Effector memory CD8-positive, alpha-beta T cell (primary cell): ENCODE measurements at regions not wholly inside any gene's neighbourhood (a gene's known extent, or its start where the extent isn't known, plus 50 kb on each side); places are given as distances from the start of the nearest gene placed in this dataset.

Experiments used
- ATAC-seq: fragments of 150-1000 bp; cut with Tn5 transposase; replicated peaks from 2 replicates; pipeline ENCODE4 v1.10.0; 2021; ENCODE audit warnings: mild to moderate bottlenecking, moderate library complexity
- DNase-seq, 3 experiments: peaks; one replicate each; pipeline ENCODE4 v3.0.0; 2021
- H3K27ac Mint-ChIP-seq, 2 donors: one replicate each; pipeline ENCODE4 v1.8.0; 2022; ENCODE audit warnings: mild to moderate bottlenecking in 2 of 2, mixed read lengths in 2 of 2, moderate library complexity in 2 of 2
- H3K27me3 Mint-ChIP-seq, 2 donors: one replicate each; pipeline ENCODE4 v1.8.0; 2022; ENCODE audit warnings: mixed read lengths in 2 of 2
- H3K36me3 Mint-ChIP-seq: one replicate; pipeline ENCODE4 v1.8.0; 2022; ENCODE audit warnings: mild to moderate bottlenecking, moderate library complexity, mixed read lengths; ENCODE audit not compliant: insufficient read depth
- H3K4me1 Mint-ChIP-seq, 2 donors: one replicate each; pipeline ENCODE4 v1.8.0; 2022; ENCODE audit warnings: low read depth in 2 of 2, mixed read lengths in 2 of 2
- H3K4me3 Mint-ChIP-seq, 2 donors: one replicate each; pipeline ENCODE4 v1.8.0; 2022; ENCODE audit warnings: mild to moderate bottlenecking in 2 of 2, mixed read lengths in 2 of 2, moderate library complexity in 2 of 2
- H3K9me3 Mint-ChIP-seq, 2 donors: one replicate each; pipeline ENCODE4 v1.8.0; 2022; ENCODE audit warnings: mixed read lengths in 2 of 2

DNA sequence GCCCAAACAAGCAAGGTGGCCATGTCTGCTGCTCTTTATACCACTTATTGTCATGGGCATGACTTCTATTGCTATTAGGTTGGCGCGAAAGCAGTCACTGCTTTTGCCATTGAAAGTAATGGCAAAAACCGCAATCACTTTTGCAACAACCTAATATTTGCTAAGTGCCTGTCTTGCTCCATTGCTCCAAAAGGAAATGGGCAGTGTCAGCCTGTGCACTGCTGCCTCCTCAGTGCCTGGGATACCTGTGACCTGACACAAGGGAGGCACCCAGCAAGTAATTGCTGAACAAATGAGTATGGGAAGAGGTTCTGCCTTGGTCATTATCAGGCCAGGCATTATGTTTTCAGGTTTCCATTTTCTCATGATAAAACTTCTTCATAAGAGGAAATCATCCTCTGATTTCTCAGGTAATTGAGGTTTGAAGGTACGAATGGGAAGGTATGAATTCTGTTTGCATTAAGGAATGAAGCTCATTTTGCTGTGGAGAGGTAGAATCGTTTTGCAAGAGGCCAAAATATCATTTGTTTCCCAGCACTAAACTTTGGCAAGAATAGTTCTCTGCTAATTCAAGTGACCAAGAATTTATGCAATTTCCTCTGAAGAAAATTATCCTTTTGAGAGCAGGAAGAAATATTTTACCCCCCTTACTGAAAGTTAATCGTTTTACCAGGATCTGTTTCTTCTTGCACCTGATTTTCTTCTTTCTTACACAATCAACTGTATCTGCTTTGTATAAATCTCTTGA lies 128.4 kb upstream of the SPRY2 start:
- Mint-ChIP-seq H3K4me3 (no peak overlapping the region), H3K27ac (no peak overlapping the region), H3K27me3 (no peaks in the 10 kb centered on the region), H3K9me3 (no peaks in the 10 kb centered on the region), H3K4me1 (no peaks in the 10 kb centered on the region), H3K36me3 (no peaks in the 10 kb centered on the region)
- ATAC-seq (no peak), DNase-seq (no peak)

DNA sequence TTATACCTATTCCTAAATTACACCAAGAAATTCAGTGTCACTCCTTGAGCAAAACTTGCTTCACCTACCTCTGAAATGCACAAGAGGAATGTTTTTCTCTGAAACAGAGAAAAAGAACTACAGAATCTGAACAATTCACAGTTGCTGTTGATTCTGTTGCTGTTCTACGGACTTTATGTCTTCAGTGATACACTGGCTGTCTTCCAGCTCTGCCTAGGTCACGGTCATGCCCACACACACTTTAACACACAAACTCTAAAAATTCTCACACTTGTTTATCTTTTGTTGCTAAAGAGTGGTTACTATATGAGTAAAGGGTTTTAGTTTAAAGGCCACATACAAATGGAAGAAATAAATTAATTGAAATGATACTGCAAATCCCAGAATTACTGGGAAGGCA lies 124.4 kb upstream of the SPRY2 start:
- H3K4me3 Mint-ChIP-seq: no peak overlapping the region
- H3K4me1 Mint-ChIP-seq: no peaks in the 10 kb centered on the region
- no peaks in the 10 kb centered on the region for H3K9me3 Mint-ChIP-seq
- H3K36me3 Mint-ChIP-seq: no peaks in the 10 kb centered on the region
- no peak overlapping the region for H3K27ac Mint-ChIP-seq
- ATAC-seq: no peak
- no peak for DNase-seq
- H3K27me3 Mint-ChIP-seq: no peaks in the 10 kb centered on the region

DNA sequence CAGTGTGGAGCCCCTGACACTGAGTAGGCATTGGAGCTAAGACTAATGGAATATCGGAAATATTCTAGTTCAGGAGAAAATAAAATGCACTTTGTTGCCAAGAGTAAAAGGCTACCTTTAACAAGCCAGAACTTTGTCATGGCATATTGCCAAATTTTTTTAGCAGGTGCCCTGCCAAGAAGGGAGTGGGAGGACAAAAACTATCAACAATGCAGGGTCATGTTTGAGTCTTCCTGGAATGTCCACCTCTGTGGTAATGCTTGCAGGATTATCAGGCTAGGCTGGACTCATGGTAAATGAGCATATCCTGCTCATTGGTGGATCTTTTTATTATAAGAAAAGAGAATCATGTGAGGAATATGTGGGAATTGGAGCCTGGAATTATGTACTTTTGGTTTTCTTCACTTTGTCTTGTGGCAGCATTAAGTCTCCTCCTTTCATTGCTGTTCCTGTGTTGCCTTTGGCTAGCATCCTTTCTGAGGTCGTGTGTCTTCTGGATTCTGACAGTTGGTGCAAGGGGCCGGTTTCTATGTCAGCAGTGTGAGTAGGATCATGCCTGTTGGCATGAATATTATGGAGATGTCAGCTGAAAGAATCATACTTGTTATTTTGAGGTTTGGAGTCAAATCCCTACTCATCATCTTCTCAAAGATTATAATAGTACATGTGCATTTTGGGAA lies 122.9 kb upstream of the SPRY2 start:
- H3K4me1 Mint-ChIP-seq: no peaks in the 10 kb centered on the region
- ATAC-seq: no peak
- H3K36me3 Mint-ChIP-seq: no peaks in the 10 kb centered on the region
- peaks cover 0 to 3% of the 10 kb centered on the region in 2 donors for H3K9me3 Mint-ChIP-seq
- H3K4me3 Mint-ChIP-seq: no peak overlapping the region
- no peaks in the 10 kb centered on the region for H3K27me3 Mint-ChIP-seq
- H3K27ac Mint-ChIP-seq: no peak overlapping the region
- no peak for DNase-seq

DNA sequence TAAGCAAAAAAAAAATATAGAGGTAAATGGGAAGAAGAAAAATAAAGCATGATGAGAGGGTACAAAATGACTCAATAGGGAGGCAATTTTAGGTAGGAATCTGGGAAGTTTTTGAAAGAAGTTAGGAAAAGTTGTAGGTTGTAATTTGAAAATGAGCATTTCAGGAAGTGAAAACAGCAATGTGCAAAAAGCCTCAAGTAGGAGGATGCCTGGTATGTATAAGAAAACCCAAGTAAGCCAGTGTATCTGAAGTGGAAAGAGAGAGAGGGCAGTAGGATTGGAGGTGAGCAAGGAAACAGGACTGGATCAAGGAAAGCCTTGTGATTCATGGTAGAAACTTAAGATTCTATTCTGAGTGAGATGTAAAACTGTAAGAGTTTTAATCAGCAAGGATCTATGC lies 121.6 kb upstream of the SPRY2 start:
- Mint-ChIP-seq H3K27me3 (no peaks in the 10 kb centered on the region), H3K36me3 (no peaks in the 10 kb centered on the region), H3K27ac (no peak overlapping the region), H3K4me3 (no peak overlapping the region), H3K4me1 (no peaks in the 10 kb centered on the region), H3K9me3 (peaks cover 0 to 9% of the 10 kb centered on the region in 2 donors)
- ATAC-seq (no peak), DNase-seq (no peak)

DNA sequence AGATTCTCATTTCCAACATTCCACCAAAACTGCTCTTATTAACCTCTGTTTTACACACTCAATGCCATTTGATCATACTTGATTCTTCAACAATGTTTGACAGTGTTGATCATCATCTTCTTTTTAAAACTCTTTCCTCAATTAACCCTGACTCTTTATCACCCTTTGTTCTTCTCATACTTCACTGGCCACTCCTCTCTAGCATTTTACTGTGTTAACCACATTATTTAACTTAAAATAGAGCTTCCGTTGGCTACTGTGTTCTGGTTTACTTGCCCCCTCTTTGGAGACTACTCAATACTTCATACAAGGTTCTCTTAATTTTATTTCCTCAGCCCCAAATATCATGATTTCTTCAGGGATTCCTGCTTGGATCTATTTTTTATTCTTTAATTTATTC lies 121.1 kb upstream of the SPRY2 start:
- H3K27me3 Mint-ChIP-seq: no peaks in the 10 kb centered on the region
- peaks cover 0 to 12% of the 10 kb centered on the region in 2 donors for H3K9me3 Mint-ChIP-seq
- ATAC-seq (peak; percentile 35), DNase-seq (no peak)
- H3K4me3 Mint-ChIP-seq: no peak overlapping the region
- H3K27ac Mint-ChIP-seq: no peak overlapping the region
- no peaks in the 10 kb centered on the region for H3K4me1 Mint-ChIP-seq
- no peaks in the 10 kb centered on the region for H3K36me3 Mint-ChIP-seq

DNA sequence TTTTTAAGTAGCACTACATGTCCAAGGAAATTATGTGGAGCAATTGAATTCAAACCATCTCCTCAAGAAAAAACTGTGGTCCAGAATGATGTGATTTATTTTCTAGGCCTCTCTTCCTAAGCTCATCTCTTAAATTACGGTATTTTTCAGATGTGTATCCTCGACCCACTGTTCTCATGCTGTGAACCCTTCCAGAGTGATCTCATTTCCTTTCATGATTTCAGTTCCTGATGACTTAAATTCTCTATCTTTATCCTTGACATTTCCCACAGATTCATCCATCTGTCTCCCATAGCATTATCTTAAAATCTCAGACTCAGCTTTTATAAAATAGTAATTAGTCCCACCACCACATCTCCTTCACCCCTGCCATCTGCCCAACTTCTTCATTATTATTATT lies 117.6 kb upstream of the SPRY2 start:
- no peak overlapping the region for H3K4me3 Mint-ChIP-seq
- no peaks in the 10 kb centered on the region for H3K4me1 Mint-ChIP-seq
- no peak for ATAC-seq
- H3K9me3 Mint-ChIP-seq: peaks cover 0 to 12% of the 10 kb centered on the region in 2 donors
- H3K27ac Mint-ChIP-seq: no peak overlapping the region
- H3K36me3 Mint-ChIP-seq: no peaks in the 10 kb centered on the region
- DNase-seq: no peak
- H3K27me3 Mint-ChIP-seq: no peaks in the 10 kb centered on the region

DNA sequence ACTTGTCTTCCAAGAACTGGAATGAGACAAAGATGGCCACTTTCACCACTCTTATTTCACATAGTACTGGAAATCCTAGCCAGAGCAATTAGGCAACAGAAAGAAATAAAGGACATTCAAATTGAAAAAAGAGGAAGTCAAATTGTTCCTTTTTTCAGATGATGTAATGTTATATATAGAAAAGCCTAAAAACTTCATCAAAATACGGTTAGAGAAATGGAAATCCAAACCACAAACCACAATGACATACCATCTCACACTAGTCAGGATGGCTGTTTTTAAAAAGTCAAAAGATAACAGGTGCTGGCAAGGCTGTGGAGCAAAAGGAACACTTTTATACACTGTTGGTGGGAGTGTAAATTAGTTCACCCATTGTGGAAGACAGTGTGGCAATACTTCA lies 113.3 kb upstream of the SPRY2 start:
- H3K4me3 Mint-ChIP-seq: no peak overlapping the region
- no peaks in the 10 kb centered on the region for H3K27me3 Mint-ChIP-seq
- no peak for DNase-seq
- no peak overlapping the region for H3K27ac Mint-ChIP-seq
- H3K4me1 Mint-ChIP-seq: no peaks in the 10 kb centered on the region
- peak; percentile 35 for ATAC-seq
- H3K9me3 Mint-ChIP-seq: peaks cover 0 to 12% of the 10 kb centered on the region in 2 donors
- no peaks in the 10 kb centered on the region for H3K36me3 Mint-ChIP-seq

DNA sequence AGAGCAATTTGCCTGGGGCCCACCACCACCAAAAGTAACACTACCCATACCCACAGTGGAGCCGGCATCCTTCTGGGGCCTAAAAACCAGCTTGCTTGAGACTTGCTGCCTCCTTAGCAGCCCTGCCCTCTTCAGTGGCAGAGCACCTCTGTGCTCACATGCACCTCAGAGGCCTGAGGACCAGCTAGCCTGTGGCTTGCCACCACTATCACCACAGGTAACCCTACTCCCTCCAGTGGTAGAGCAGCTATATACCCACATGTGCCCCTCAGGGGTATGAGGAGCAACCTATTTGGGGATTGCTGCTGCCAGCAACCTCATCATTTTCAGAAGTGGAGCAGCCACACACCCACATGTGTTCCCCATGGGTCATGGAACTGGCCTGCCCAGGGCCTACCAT lies 111.4 kb upstream of the SPRY2 start:
- ATAC-seq (no peak), DNase-seq (no peak)
- Mint-ChIP-seq H3K9me3 (peaks cover 0 to under 1% of the 10 kb centered on the region in 2 donors), H3K27ac (no peak overlapping the region), H3K27me3 (no peaks in the 10 kb centered on the region), H3K4me3 (no peak overlapping the region), H3K4me1 (no peaks in the 10 kb centered on the region), H3K36me3 (no peaks in the 10 kb centered on the region)

DNA sequence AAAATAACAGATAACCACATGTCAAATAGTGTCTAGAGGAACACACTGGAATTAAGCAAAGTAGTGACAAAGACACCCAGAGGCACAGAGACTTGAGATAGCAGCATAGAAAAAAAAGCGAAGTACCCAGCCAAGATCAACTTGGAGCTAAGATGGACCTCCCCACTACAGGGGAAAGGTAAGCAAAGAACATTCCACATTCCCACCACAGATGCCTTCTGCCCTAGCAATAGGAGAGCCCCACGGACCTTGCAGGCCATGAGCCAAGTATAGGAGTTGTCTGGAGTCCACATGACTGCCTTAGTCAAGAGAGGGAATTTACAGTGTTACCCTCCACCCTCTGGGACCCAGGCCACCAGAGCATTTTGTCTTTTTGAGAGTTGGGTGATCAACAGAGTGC lies 110.7 kb upstream of the SPRY2 start:
- ATAC-seq: no peak
- no peaks in the 10 kb centered on the region for H3K27me3 Mint-ChIP-seq
- DNase-seq: no peak
- no peaks in the 10 kb centered on the region for H3K4me1 Mint-ChIP-seq
- no peaks in the 10 kb centered on the region for H3K9me3 Mint-ChIP-seq
- no peak overlapping the region for H3K27ac Mint-ChIP-seq
- no peaks in the 10 kb centered on the region for H3K36me3 Mint-ChIP-seq
- H3K4me3 Mint-ChIP-seq: no peak overlapping the region

DNA sequence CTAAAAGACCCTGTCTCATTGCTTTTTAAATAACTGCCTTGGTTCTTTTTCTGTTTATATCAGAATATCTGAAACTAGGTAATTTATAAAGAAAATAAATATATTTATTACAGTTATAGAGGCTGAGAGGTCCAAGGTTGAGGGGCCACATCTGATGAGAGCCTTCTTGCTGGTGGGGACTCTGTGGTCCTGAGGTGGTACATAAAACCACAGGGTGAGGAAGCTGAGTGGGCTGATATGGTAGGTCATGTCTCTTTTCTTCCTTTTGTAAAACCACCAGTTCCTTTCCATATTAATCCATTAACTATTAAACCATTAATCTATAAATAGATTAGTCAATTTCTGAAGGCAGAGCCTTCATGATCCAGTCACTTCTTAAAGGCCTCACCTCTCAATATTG lies 109.5 kb upstream of the SPRY2 start:
- no peak overlapping the region for H3K4me3 Mint-ChIP-seq

DNA sequence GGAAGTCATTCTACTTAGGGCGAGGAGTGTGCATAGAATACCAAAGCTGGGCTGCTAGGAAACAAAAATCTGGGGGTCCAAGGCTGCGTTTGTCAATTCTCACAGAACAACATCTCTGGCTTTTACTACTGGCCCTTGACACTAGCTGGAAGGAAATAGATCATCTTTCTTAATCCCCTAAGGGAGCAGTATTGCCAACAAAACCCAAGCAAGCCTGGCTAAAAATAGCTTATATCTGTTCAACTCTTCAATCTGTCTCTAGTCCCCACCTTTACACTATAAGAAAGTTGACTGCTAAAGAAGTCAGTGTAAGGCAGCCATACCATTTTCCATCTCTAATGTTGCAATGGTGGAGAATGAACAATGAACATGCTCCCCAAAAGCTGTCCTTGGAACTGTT lies 107.8 kb upstream of the SPRY2 start:
- H3K9me3 Mint-ChIP-seq: no peaks in the 10 kb centered on the region

More for the DNA sequence above, 109.5 kb upstream of the SPRY2 start:
- no peaks in the 10 kb centered on the region for H3K4me1 Mint-ChIP-seq
- ATAC-seq (no peak), DNase-seq (no peak)
- H3K36me3 Mint-ChIP-seq: no peaks in the 10 kb centered on the region
- no peaks in the 10 kb centered on the region for H3K27me3 Mint-ChIP-seq
- no peaks in the 10 kb centered on the region for H3K9me3 Mint-ChIP-seq
- no peak overlapping the region for H3K27ac Mint-ChIP-seq

DNA sequence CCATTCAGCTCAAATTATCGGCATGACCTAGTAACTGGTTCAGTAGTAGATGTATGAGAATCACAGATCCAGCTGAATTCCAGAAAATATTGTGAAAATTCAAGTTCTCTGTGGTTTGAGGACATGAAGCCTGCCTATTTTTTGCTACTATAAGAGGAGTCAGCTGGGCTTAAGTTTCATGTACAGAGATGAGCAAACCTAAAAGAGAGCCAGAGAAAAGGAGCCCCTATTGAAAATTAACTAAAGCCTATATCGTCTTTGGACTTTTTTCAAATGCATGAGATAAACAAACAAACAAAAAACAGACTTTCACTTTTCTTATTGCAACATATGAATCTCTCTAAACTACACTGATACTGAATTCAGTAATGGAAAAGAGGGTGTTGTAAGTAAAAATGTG lies 106.8 kb upstream of the SPRY2 start:
- H3K9me3 Mint-ChIP-seq: no peaks in the 10 kb centered on the region
- no peak overlapping the region for H3K27ac Mint-ChIP-seq
- H3K4me1 Mint-ChIP-seq: peaks cover 0 to 4% of the 10 kb centered on the region in 2 donors
- H3K27me3 Mint-ChIP-seq: no peaks in the 10 kb centered on the region
- no peak overlapping the region for H3K4me3 Mint-ChIP-seq
- no peak for DNase-seq
- no peaks in the 10 kb centered on the region for H3K36me3 Mint-ChIP-seq
- ATAC-seq: no peak

More for the DNA sequence above, 107.8 kb upstream of the SPRY2 start:
- no peak for DNase-seq
- H3K36me3 Mint-ChIP-seq: no peaks in the 10 kb centered on the region
- no peak overlapping the region for H3K4me3 Mint-ChIP-seq
- H3K4me1 Mint-ChIP-seq: peaks cover 0 to 4% of the 10 kb centered on the region in 2 donors
- no peak for ATAC-seq
- H3K27ac Mint-ChIP-seq: no peak overlapping the region
- H3K27me3 Mint-ChIP-seq: no peaks in the 10 kb centered on the region

DNA sequence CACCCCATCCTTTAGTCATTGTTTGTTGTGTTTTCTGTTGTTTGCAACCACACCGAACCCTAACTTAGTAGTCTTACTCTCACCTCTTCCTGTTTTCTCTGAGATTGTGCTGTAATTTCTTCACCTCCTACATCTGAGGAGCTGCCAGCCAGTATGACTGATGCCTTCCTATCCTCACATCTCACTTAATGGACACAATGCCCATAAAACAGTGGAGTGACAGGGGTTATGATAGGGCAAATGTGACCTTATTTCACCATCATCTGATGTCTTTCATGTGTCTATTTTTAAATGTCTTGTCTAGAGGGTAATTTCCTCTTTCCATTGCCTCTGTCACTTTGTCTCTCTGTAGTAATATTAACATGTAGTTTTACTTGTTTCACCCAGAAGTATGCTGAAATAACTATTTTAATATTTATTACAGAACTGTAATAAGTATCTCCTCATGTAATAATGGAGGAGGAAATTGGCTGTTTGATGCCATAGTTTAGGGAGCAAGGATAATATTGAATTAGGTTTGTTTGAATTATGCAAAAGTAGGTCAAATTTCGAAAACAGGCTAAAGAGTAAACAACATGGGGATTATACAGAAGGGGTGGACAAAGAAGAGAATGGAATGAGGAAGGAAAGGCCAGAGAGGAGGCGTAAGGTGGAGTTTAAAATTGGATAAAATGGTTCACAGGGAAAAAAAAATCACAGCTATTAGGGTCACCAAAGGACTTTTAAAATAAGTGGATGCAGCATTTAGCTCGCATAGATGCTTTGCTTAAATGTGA lies 103.5 kb upstream of the SPRY2 start:
- no peaks in the 10 kb centered on the region for H3K27me3 Mint-ChIP-seq
- peaks cover 0 to 4% of the 10 kb centered on the region in 2 donors for H3K4me1 Mint-ChIP-seq
- H3K36me3 Mint-ChIP-seq: no peaks in the 10 kb centered on the region
- DNase-seq (no peak), ATAC-seq (peak; percentile 36)
- no peak overlapping the region for H3K4me3 Mint-ChIP-seq
- no peaks in the 10 kb centered on the region for H3K9me3 Mint-ChIP-seq
- H3K27ac Mint-ChIP-seq: no peak overlapping the region

DNA sequence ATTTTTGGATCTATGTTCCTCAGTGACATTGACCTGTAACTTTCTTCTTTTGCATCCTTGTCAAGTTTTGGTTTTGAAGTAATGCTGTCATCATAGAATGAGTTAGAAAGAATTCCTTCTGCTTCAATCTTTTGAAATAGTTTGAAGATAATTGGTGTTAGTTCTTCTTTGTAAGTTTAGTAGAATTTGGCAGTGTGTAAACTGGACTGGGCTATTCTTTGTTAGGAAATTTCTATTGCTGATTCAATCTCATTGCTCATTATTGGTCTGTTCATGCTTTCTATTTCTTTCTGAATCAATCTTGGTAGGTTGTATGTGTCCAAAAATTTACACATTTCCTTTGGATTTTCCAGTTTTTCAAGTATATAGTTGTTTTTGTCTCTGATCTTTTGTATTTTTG lies 101.7 kb upstream of the SPRY2 start:
- Mint-ChIP-seq H3K4me1 (peaks cover 0 to 4% of the 10 kb centered on the region in 2 donors), H3K27me3 (no peaks in the 10 kb centered on the region), H3K9me3 (no peaks in the 10 kb centered on the region), H3K27ac (no peak overlapping the region), H3K4me3 (no peak overlapping the region), H3K36me3 (no peaks in the 10 kb centered on the region)
- DNase-seq: no peak
- ATAC-seq: no peak
